ENCODE measurements at regions not wholly inside any gene's neighbourhood (a gene's known extent, or its start where the extent isn't known, plus 50 kb on each side); places are given as distances from the start of the nearest gene placed in this dataset.

DNA sequence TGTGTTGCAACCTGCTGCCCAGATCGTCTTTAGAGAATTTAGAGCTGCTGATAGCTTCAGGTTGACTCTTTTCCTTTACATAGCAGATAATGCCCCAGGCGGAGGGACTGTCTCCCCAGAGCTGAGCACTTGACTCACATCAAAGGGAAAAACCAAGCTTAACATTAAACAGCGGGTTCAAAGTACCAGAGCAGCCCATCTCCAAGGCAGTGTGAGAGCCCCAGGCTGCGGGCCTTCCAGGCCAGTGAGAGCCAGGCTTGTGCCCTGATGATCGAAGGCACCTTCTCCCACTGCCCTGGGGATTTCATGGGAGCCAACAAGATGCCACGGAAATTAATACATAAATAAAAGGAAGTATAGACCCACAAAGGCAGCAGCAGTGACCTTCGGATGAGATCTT is 275.6 kb downstream of the XXYLT1 start:
- H3K27ac Mint-ChIP-seq (ENCODE audit: unreplicated experiment): no peak overlapping the region
- CTCF ChIA-PET: no interaction called here
- no peak for DNase-seq
- H3K36me3 Mint-ChIP-seq (ENCODE audit: insufficient read depth, unreplicated experiment): no peaks in the 10 kb centered on the region
- no peaks in the 10 kb centered on the region for H3K4me1 Mint-ChIP-seq (ENCODE audit: low read depth, unreplicated experiment)
- no peaks in the 10 kb centered on the region for H3K9me3 Mint-ChIP-seq (ENCODE audit: low read depth, unreplicated experiment)
- TF ChIP-seq, protein P1, sequence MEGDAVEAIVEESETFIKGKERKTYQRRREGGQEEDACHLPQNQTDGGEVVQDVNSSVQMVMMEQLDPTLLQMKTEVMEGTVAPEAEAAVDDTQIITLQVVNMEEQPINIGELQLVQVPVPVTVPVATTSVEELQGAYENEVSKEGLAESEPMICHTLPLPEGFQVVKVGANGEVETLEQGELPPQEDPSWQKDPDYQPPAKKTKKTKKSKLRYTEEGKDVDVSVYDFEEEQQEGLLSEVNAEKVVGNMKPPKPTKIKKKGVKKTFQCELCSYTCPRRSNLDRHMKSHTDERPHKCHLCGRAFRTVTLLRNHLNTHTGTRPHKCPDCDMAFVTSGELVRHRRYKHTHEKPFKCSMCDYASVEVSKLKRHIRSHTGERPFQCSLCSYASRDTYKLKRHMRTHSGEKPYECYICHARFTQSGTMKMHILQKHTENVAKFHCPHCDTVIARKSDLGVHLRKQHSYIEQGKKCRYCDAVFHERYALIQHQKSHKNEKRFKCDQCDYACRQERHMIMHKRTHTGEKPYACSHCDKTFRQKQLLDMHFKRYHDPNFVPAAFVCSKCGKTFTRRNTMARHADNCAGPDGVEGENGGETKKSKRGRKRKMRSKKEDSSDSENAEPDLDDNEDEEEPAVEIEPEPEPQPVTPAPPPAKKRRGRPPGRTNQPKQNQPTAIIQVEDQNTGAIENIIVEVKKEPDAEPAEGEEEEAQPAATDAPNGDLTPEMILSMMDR (IDR thresholded peaks at IDR 0.05; ENCODE audit: unreplicated experiment): no peak
- peaks cover 64% of the 10 kb centered on the region for H3K27me3 Mint-ChIP-seq (ENCODE audit: unreplicated experiment)
- no peak overlapping the region for H3K4me3 Mint-ChIP-seq (ENCODE audit: low read depth, unreplicated experiment)
- no TSS peak for BruUV-seq (replicated peaks)
- intact Hi-C loops (cut with micrococcal nuclease; ENCODE audit: unreplicated experiment): no loop called here

DNA sequence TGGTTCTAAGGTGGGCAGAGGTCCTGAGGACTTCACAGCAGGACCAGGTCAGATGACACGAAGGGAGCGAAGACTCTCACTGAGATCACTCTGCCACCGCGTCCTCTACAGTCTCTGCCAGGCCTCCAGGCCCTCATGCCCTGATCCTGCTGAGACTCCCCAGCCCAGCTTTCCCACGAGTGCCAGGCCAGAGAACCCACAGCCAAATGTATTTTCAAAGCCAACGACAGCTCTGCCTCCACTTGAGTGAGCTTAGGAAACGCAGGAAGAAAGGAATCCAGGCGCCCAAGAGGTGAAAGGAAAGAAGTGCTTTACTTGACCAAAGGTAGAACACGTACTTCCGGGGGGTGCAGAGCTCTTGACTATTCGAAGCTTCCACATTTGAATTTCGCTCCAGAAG is 275.0 kb downstream of the XXYLT1 start:
- intact Hi-C loops (cut with micrococcal nuclease; ENCODE audit: unreplicated experiment): no loop called here
- H3K4me1 Mint-ChIP-seq (ENCODE audit: low read depth, unreplicated experiment): no peaks in the 10 kb centered on the region

GRCh38 chr3:194996746-194997145 is 274.2 kb downstream of the XXYLT1 start:
- Mint-ChIP-seq H3K4me3 (ENCODE audit: low read depth, unreplicated experiment) (no peak overlapping the region), H3K4me1 (ENCODE audit: low read depth, unreplicated experiment) (peaks cover 5% of the 10 kb centered on the region), H3K36me3 (ENCODE audit: insufficient read depth, unreplicated experiment) (peaks cover 1% of the 10 kb centered on the region), H3K27me3 (ENCODE audit: unreplicated experiment) (peaks cover 61% of the 10 kb centered on the region), H3K27ac (ENCODE audit: unreplicated experiment) (no peak overlapping the region), H3K9me3 (ENCODE audit: low read depth, unreplicated experiment) (no peaks in the 10 kb centered on the region)
- DNase-seq: no peak
- TF ChIP-seq, protein P1 (IDR thresholded peaks at IDR 0.05; ENCODE audit: unreplicated experiment): no peak
- BruUV-seq (replicated peaks): no TSS peak
- intact Hi-C loops (cut with micrococcal nuclease; ENCODE audit: unreplicated experiment): no loop called here
- CTCF ChIA-PET: interaction anchor here (0.6 kb wide), 1 partner anchor 35 kb away, joined by 5 read pairs; no protein-coding TSS in a partner anchor

More for the DNA sequence above, 275.0 kb downstream of the XXYLT1 start:
- H3K4me3 Mint-ChIP-seq (ENCODE audit: low read depth, unreplicated experiment): no peak overlapping the region
- CTCF ChIA-PET: interaction anchor here (0.6 kb wide), 1 partner anchor 36 kb away, joined by 5 read pairs; no protein-coding TSS in a partner anchor
- no peak for DNase-seq
- H3K9me3 Mint-ChIP-seq (ENCODE audit: low read depth, unreplicated experiment): no peaks in the 10 kb centered on the region
- H3K27me3 Mint-ChIP-seq (ENCODE audit: unreplicated experiment): peaks cover 61% of the 10 kb centered on the region
- H3K36me3 Mint-ChIP-seq (ENCODE audit: insufficient read depth, unreplicated experiment): no peaks in the 10 kb centered on the region
- no TSS peak for BruUV-seq (replicated peaks)
- H3K27ac Mint-ChIP-seq (ENCODE audit: unreplicated experiment): no peak overlapping the region
- TF ChIP-seq, protein P1 (IDR thresholded peaks at IDR 0.05; ENCODE audit: unreplicated experiment): no peak

DNA sequence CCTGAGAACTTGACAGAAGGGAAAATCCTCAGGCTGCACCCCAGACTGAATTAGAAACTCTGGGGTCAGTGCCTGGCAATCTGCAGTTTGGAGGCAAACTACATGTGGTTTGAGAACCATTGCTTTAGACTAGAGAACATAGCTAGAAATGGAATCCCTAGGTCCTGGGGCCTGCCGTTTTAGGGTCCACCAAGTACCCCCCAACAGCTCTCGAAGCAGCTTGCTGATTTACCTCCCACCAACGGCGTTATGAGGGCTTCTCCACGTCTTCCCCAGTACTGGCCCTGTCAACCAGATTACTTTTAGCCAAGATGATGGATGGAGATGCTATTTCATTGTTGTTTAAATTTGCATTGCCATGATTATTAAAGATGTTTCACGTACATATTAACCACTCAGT is 272.5 kb downstream of the XXYLT1 start:
- intact Hi-C loops (cut with micrococcal nuclease; ENCODE audit: unreplicated experiment): no loop called here
- no peak for DNase-seq
- BruUV-seq (replicated peaks): no TSS peak
- Mint-ChIP-seq H3K4me1 (ENCODE audit: low read depth, unreplicated experiment) (peaks cover 22% of the 10 kb centered on the region), H3K36me3 (ENCODE audit: insufficient read depth, unreplicated experiment) (peaks cover 7% of the 10 kb centered on the region), H3K27me3 (ENCODE audit: unreplicated experiment) (peaks cover 77% of the 10 kb centered on the region), H3K9me3 (ENCODE audit: low read depth, unreplicated experiment) (no peaks in the 10 kb centered on the region), H3K4me3 (ENCODE audit: low read depth, unreplicated experiment) (no peak overlapping the region), H3K27ac (ENCODE audit: unreplicated experiment) (no peak overlapping the region)
- CTCF ChIA-PET: no interaction called here
- TF ChIP-seq, protein P1 (IDR thresholded peaks at IDR 0.05; ENCODE audit: unreplicated experiment): no peak
